RKO (cell line): ENCODE measurements at regions not wholly inside any gene's neighbourhood (a gene's known extent, or its start where the extent isn't known, plus 50 kb on each side); places are given as distances from the start of the nearest gene placed in this dataset.

ENCODE experiments used
- DNase-seq: peaks from one replicate; pipeline ENCODE4 v3.0.0-alpha.2; 2016; ENCODE audit warnings: low spot score

- DNase-seq = no peak
These were observed 50.0 kb upstream of the BET1 start for GRCh38 chr7:94054130-94054529.

DNA sequence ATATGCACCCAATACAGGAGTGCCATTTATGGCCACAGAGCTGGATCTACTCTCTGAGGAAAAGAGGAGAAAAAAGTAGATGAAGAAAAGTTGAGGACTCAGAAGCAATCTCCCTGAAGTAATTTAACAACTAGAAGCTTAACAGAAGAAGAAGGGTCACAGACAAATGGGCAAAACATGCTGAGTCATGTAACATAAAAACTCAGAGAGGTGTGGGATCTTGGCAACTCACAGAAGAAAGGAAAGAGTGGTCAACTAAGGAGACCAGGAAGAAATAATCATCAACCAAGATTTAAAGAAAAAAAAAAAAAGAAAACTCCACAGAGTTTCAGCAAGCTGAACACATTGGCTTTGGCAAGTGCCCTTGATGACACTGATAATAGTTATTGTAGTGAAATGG is 51.8 kb upstream of the BET1 start:
- no peak for DNase-seq

GRCh38 chr7:94056796-94057207 is 52.6 kb upstream of the BET1 start:
- peak; percentile 70 for DNase-seq

- DNase-seq = no peak
These were observed 53.8 kb upstream of the BET1 start for GRCh38 chr7:94057955-94058354.

DNA sequence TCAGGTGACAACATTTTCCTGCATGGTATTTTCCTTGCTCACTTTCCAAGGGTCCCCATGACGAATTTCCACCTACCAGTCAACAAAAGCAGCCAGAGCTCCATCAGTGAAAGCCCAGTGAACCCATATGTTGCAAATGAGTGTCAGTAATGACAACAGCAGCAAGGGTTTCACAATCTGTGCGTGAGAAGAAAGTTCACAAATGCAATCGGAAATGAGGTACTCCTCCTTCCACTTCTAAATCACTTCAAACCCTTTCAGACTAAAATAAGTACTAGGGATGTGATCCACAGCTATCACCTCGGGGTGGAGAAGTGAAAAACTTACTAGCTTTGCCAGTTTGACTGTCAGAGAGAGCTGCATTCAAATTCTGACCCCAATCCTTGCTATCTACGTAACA is 55.6 kb upstream of the BET1 start:
- no peak for DNase-seq

GRCh38 chr7:94060752-94061151 is 56.6 kb upstream of the BET1 start:
- DNase-seq = peak; percentile 51

DNA sequence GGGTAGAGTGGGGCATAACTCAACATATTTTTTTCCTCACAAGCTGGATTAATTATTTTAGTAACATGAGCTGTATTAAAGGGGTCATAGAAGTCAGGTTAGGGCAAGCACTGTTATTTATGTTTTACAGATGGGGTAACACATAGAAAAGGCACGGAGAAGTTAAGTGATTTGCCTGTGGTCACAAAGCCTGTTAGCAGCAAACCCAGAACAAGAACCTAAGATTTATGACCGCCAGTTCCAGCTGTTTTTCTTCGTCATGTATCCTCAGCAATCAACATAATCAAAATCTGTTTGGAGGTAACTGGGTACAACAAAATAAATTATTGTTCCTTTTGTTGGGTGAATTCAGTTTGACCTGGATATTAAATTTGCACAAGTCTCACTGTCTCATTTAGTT is 57.2 kb upstream of the BET1 start:
- DNase-seq = no peak

GRCh38 chr7:94062372-94062771 is 58.2 kb upstream of the BET1 start:
- no peak for DNase-seq

DNA sequence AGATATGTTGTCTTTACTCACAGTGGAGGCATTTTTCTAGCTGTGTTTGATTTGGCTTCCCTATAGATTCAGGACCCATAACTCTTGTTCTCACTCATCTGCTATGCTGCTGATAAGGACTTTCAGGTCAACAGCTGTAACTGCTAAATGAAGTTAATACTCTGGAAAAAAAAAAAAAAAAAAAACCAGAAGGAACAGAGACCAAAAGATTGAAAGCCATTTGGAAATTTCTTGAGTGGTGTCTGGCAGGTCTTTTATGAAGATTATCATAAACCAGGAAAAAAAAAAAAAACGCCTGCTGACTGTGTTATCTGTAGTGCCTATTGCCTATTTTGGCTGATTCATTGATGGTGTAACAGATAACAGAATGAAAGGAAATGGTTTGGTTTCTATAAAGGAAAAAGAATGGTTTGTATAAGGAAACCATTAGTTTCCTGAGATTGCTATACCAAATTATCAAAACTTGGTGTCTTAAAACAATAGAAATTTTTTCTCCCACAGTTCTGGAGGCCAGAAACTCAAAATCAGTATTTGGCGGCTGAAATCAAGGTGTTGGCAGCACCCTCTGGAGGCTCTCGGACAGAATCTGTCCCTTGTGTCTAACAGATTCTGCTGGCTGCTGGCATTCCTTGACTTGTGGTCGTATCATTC is 60.5 kb upstream of the BET1 start:
- no peak for DNase-seq

GRCh38 chr7:94067047-94067446 is 62.9 kb upstream of the BET1 start:
- no peak for DNase-seq

DNA sequence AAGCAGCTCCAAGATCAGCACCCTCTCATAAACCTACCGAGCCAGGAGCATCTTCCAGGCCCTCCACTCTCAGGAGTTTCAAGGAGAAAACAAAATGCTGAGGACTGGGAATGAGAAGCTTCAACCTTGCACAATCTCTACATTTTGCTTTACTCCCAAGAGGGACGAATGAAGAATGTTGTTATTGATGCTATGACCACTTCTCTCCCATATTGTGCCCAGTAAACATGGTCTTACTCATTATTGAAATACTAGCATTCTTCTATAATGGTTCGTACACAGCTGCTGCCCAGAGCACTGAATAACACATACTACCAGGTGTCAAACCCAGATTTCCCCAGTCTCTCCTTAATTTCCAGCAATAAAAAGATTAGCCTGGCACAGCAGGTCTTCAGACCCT is 63.4 kb upstream of the BET1 start:
- no peak for DNase-seq

- no peak for DNase-seq
These were observed 65.1 kb upstream of the BET1 start for GRCh38 chr7:94069162-94069739.

- DNase-seq = no peak
These were observed 76.4 kb upstream of the BET1 start for GRCh38 chr7:94080551-94080950.

DNA sequence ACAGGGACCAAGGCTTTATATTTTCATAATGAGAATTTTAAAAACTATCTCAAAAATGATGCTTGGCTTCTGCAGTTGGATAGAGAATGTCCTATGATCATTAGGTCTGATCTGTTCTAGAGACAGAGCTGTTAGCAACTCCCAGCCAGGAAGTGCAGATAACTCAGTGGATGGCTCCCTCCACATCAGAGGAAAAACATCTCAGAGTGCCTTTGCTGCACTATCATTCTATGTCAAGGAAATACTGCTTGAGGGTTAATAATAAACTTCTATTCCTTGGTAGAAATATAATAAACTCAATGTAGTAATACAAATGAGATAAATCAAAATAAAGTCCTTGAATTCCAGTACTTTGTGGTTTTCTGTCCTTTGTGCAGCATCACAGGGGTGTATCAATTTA is 78.0 kb upstream of the BET1 start:
- DNase-seq = no peak

GRCh38 chr7:94087664-94088352 is 83.7 kb upstream of the BET1 start:
- peak; percentile 75 for DNase-seq

- DNase-seq = no peak
These were observed 84.4 kb upstream of the BET1 start for GRCh38 chr7:94088560-94088959.

GRCh38 chr7:94089806-94090205 is 85.7 kb upstream of the BET1 start:
- no peak for DNase-seq

DNA sequence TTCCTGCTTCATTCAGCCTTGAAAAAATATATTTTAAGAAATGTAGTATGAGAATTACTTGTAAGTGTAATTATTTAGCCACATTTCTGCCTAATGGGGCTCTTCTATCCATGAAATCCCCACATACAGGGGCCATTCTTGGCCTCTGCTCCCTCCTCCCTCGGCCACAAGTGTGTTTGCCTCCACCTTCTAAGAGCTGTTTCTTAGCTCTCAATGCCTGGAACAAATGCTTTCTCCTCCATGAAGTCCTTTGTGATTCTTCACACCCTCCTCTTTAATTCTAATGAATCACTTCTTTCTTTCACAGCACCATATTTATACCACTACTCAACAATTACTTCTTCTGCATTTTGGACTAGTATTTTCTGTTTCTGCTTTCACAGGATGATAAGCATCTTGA is 88.8 kb upstream of the BET1 start:
- DNase-seq = no peak

GRCh38 chr7:94094298-94094697 is 90.1 kb upstream of the BET1 start:
- no peak for DNase-seq

DNA sequence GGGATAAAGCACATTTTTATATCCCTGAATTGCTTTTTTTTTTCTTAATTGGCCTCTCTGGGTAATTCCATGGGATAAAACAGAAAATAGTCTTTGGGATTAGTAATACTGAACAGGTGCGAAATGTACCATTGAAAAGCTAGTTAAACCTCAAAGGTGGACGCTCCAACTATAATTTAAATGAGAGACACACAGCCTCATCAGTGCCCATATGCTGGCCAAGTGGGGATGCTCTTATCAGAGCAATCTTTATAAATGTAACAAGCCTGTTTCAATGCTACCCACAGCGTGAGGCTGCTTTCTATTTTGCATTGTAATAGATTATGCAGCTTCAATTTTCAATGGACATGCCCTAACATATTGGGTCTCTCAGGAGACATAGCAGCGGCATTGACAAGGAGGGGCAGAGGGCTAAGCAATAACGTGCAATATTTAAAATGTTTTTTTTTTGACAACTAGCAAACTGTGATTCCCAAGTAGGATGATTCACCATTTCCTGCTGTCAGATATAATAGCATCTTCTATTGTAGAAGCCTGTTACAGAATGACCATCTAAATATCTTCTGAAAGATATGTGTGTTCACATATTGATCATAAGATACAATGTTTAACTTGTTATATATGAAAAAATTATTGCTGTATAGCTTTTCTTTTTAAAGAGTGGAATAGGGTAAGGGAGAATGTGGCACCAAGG is 91.3 kb upstream of the BET1 start:
- DNase-seq = no peak

GRCh38 chr7:94099679-94100078 is 95.5 kb upstream of the BET1 start:
- DNase-seq = no peak

DNA sequence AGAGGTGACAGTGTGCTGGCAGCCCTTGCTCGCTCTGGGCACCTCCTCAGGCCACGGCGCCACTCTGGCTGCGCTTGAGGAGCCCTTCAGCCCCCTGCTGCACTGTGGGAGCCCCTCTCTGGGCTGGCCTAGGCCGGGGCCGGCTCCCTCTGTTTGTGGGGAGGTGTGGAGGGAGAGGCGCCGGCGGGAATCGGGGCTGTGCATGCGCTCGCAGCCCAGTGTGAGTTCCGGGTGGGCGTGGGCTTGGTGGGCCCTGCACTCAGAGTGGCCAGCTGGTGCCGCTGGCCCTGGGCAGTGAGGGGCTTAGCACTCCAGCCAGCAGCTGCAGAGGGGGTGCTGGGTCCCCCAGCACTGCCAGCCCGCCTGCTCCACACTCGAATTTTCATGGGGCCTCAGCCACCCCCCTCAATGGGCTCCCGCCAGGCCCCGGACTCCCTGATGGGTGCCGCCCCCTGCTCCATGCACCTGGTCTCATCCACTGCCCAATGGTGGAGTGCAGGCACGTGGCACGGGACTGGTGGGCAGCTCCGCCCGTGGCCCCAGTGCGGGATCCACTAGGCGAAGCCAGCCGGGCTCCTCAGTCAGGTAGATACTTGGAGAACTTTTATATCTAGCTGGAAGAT is 96.7 kb upstream of the BET1 start:
- no peak for DNase-seq

DNA sequence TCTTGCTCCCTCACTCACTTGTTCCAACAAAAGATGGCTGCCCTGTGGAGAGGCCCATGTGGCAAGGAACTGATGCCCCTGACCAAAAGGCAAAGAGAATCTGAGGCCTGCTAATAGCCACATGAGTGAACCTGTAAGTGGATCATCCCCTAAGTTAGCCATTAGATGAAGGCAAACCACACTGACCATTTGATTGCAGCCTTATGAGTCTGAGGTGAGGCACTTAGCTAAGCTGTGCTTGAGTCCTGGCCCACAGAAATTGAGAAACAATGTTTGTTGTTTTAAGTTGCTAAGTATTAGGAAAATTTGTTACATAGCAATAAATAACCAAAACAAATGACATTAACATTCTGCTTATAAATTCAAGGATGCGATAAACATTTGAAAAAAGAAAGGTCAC is 100.1 kb upstream of the BET1 start:
- DNase-seq = no peak
